Body of pancreas (tissue), 4 donors: ENCODE measurements at regions not wholly inside any gene's neighbourhood (a gene's known extent, or its start where the extent isn't known, plus 50 kb on each side); places are given as distances from the start of the nearest gene placed in this dataset.

Experiments used
- ATAC-seq: fragments of 150-250 bp; one replicate; pipeline ENCODE4 v1.9.1; 2016
- DNase-seq, 4 donors: peaks; one replicate each; pipeline ENCODE4 v3.0.0-alpha.2; 2019
- H3K27ac ChIP-seq, 4 donors: fragments of 200-600 bp; sonication (generic); 1 replicate in 3 of 4; 2 replicates in 1 of 4; pipeline versions ENCODE4 v1.5.1 to v1.6.1; 2016 to 2019; ENCODE audit warnings: mild to moderate bottlenecking in 1 of 4, mixed read lengths in 1 of 4, moderate library complexity in 1 of 4
- H3K27me3 ChIP-seq, 2 donors: fragments of 200-600 bp; sonication (generic); one replicate each; pipeline ENCODE4 v1.6.0; 2016; ENCODE audit warnings: mild to moderate bottlenecking in 1 of 2
- H3K36me3 ChIP-seq, 2 donors: fragments of 200-600 bp; sonication (generic); replicated peaks in 1 of 2; 2 replicates each; pipeline ENCODE4 v1.5.1; 2016; ENCODE audit warnings: low read depth in 2 of 2; ENCODE audit not compliant: insufficient read depth in 1 of 2
- H3K4me1 ChIP-seq: fragments of 200-600 bp; sonication (generic); one replicate; pipeline ENCODE4 v1.6.0; 2016
- H3K4me3 ChIP-seq, 2 donors: fragments of 200-600 bp; sonication (generic); 1 replicate in 1 of 2; 2 replicates in 1 of 2; pipeline ENCODE4 v1.5.1; 2016 to 2019
- H3K9me3 ChIP-seq, 3 donors: fragments of 200-600 bp; sonication (generic); 1 replicate in 2 of 3; 2 replicates in 1 of 3; pipeline ENCODE4 v1.5.1; 2016
- POLR2A ChIP-seq, 3 donors: fragments of 450-650 bp; IDR thresholded peaks; one replicate each; pipeline ENCODE4 v1.6.1; 2016; ENCODE audit warnings: antibody characterized with exemption in 3 of 3, mild to moderate bottlenecking in 2 of 3
- WGBS, 2 donors: methylation state at CpG; one replicate each; pipeline ENCODE4 v1.1.5; 2017; 5-methylcytosine and 5-hydroxymethylcytosine counted together
- intact Hi-C: fragments of 100-400 bp; cut with DNase I; formaldehyde crosslinking; loops from one replicate; pipeline ENCODE4 v1.15.1; 2023
- TF ChIP-seq, protein P1 (sequence below), 7 experiments: fragments of 450-650 bp in 4 of 7; fragments of 200-600 bp in 3 of 7; sonication (generic) in 3 of 7; IDR thresholded peaks; one replicate each; pipeline ENCODE4 v1.5.1; 2016 to 2019; ENCODE audit warnings: antibody characterized with exemption in 7 of 7

DNA sequence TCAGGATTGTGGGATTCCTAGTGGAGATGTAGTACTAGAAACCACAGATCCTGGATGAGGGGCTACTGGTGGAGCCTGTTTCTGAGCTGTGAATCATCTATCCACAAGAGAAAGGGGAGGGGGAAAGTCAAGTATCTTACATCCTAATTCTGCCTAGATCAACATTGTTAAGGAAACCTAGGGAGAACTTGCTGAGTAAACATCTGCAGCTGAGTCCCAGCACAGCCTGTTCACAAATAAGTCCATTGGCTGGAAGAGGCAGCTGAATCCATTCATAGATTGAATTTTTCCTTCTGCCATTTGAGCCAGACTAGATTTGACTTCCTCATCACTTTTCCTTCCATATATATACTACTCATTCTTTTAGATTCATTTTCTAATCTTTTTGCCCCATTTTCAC lies 460.5 kb downstream of the TUSC7 start:
- intact Hi-C loops: no loop called here
- no peak for ATAC-seq
- H3K9me3 ChIP-seq: no peaks in the 10 kb centered on the region

DNA sequence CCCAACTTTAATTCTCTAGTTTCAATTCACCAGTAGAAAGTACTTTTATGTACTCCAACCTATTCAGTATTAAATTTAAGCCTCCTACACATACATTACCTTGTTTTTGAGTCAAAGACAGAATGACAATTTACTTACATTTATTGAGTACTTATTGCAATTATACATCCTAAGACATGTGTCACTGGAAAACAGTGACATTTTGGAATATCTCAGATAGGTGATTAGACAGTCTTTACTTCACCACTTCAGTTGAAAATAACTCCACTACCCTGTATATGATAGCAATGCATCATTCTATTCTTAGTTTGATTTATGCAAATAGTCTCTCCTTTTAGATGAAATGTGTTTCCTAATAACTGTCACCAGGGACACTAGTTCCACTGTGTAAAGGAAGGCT lies 461.5 kb downstream of the TUSC7 start:
- no peaks in the 10 kb centered on the region for H3K27me3 ChIP-seq
- no peaks in the 10 kb centered on the region for H3K36me3 ChIP-seq
- TF ChIP-seq POLR2A (IDR thresholded peaks at IDR 0.05): no peak
- TF ChIP-seq, protein P1, sequence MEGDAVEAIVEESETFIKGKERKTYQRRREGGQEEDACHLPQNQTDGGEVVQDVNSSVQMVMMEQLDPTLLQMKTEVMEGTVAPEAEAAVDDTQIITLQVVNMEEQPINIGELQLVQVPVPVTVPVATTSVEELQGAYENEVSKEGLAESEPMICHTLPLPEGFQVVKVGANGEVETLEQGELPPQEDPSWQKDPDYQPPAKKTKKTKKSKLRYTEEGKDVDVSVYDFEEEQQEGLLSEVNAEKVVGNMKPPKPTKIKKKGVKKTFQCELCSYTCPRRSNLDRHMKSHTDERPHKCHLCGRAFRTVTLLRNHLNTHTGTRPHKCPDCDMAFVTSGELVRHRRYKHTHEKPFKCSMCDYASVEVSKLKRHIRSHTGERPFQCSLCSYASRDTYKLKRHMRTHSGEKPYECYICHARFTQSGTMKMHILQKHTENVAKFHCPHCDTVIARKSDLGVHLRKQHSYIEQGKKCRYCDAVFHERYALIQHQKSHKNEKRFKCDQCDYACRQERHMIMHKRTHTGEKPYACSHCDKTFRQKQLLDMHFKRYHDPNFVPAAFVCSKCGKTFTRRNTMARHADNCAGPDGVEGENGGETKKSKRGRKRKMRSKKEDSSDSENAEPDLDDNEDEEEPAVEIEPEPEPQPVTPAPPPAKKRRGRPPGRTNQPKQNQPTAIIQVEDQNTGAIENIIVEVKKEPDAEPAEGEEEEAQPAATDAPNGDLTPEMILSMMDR (IDR thresholded peaks at IDR 0.05): no peak
- H3K4me3 ChIP-seq: no peak overlapping the region
- DNase-seq (no peak), ATAC-seq (no peak)
- no peaks in the 10 kb centered on the region for H3K9me3 ChIP-seq
- no peaks in the 10 kb centered on the region for H3K4me1 ChIP-seq
- intact Hi-C loops: no loop called here
- no peak overlapping the region for H3K27ac ChIP-seq

More for the DNA sequence above, 460.5 kb downstream of the TUSC7 start:
- Histone ChIP-seq H3K36me3 (no peaks in the 10 kb centered on the region), H3K27ac (no peak overlapping the region), H3K4me1 (no peaks in the 10 kb centered on the region), H3K27me3 (no peaks in the 10 kb centered on the region), H3K4me3 (no peak overlapping the region)
- TF ChIP-seq POLR2A (IDR thresholded peaks at IDR 0.05): no peak
- TF ChIP-seq, protein P1 (IDR thresholded peaks at IDR 0.05): no peak
- no peak for DNase-seq

DNA sequence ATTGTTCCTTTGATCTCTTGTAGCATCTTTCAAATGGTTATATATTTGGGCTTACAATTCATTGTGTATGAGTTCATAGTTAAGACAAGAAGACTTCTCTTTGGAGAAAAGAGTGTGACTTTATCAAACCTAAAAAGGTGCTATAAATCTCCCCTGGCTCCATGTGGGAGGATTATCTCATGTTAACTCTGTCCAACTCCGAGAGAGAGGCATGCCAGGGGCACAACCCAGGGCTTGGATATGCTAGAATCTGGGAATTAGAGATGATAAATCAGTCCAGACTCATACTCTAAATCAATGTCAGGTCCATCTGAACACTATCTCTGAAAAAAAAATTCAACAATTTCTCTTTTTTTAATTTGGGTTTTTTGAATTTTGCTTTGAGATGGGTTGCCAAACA lies 462.8 kb downstream of the TUSC7 start:
- no peak for ATAC-seq
- no peak overlapping the region for H3K27ac ChIP-seq
- no peak for DNase-seq
- TF ChIP-seq POLR2A (IDR thresholded peaks at IDR 0.05): no peak
- TF ChIP-seq, protein P1 (IDR thresholded peaks at IDR 0.05): no peak
- H3K27me3 ChIP-seq: no peaks in the 10 kb centered on the region
- intact Hi-C loops: no loop called here
- 79 to 82% methylated on average over 1 of the region's 1 CpG for WGBS, 2 donors
- no peaks in the 10 kb centered on the region for H3K36me3 ChIP-seq
- H3K4me3 ChIP-seq: no peak overlapping the region
- H3K4me1 ChIP-seq: no peaks in the 10 kb centered on the region
- H3K9me3 ChIP-seq: no peaks in the 10 kb centered on the region

DNA sequence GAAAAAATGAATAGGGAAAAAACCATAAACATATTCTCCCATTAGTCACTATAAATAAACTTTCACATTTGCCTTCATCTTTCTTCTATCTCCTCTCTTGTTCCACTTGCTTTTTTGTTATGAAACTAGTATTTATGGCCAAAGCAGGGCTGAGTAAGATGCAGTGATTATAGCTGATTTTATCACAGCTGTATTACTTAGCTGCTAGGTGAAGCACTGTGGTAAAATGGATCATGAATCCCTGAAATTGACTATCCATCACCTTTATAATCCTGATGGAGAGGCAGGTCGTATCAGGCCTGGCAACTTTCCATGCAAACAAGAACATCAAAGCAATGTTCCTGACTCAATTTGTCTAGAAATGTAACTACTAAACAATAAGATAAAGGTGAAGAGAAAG lies 471.6 kb downstream of the TUSC7 start:
- WGBS, 2 donors: 20 to 46% methylated on average over 1 of the region's 1 CpG
- ATAC-seq: no peak
- H3K4me3 ChIP-seq: no peak overlapping the region
- H3K36me3 ChIP-seq: no peaks in the 10 kb centered on the region
- intact Hi-C loops: no loop called here
- no peak for TF ChIP-seq POLR2A (IDR thresholded peaks at IDR 0.05)
- TF ChIP-seq, protein P1 (IDR thresholded peaks at IDR 0.05): no peak
- no peaks in the 10 kb centered on the region for H3K4me1 ChIP-seq
- DNase-seq: no peak
- no peaks in the 10 kb centered on the region for H3K9me3 ChIP-seq
- no peak overlapping the region for H3K27ac ChIP-seq
- no peaks in the 10 kb centered on the region for H3K27me3 ChIP-seq

DNA sequence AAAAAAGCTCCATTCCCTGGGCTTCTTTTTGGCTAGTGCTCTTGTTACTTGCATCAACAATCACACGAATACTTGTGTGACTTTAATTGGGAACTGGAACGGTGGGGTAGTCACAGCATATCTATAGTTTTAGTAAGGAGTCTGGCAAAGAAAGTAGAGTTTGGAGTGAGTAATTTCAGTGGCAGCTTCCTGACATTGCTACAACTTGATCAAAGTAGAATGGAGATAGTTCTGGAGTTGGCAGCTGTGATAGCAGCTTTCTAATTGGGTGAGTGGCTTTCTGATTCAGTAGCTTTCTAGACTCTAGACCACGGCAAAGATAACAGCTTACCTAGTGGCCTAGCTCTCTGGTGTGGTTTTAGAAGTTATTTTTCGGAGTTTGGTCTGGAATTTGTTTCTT lies 475.0 kb downstream of the TUSC7 start:
- H3K36me3 ChIP-seq: no peaks in the 10 kb centered on the region
- no peaks in the 10 kb centered on the region for H3K27me3 ChIP-seq
- 72 to 83% methylated on average over 4 of the region's 4 CpGs for WGBS, 2 donors
- TF ChIP-seq, protein P1 (IDR thresholded peaks at IDR 0.05): no peak
- TF ChIP-seq POLR2A (IDR thresholded peaks at IDR 0.05): no peak
- intact Hi-C loops: no loop called here
- H3K9me3 ChIP-seq: no peaks in the 10 kb centered on the region
- DNase-seq (no peak), ATAC-seq (no peak)
- H3K4me1 ChIP-seq: no peaks in the 10 kb centered on the region
- H3K4me3 ChIP-seq: no peak overlapping the region
- no peak overlapping the region for H3K27ac ChIP-seq
